Esophagus muscularis mucosa (tissue), 4 donors: ENCODE measurements at regions not wholly inside any gene's neighbourhood (a gene's known extent, or its start where the extent isn't known, plus 50 kb on each side); places are given as distances from the start of the nearest gene placed in this dataset.

Source experiments
- DNase-seq: peaks from one replicate; pipeline ENCODE4 v3.0.0-alpha.2; 2017; ENCODE audit errors: extremely low spot score
- H3K27ac ChIP-seq, 4 donors: fragments of 200-600 bp; sonication (generic); replicated peaks in 1 of 4; 1 replicate in 3 of 4; 2 replicates in 1 of 4; pipeline ENCODE4 v1.5.1; 2016 to 2019; ENCODE audit warnings: mild to moderate bottlenecking in 1 of 4
- H3K27me3 ChIP-seq, 4 donors: fragments of 200-600 bp; sonication (generic); one replicate each; pipeline versions ENCODE4 v1.5.1 to v1.6.0; 2016 to 2019
- H3K36me3 ChIP-seq, 4 donors: fragments of 200-600 bp; sonication (generic); one replicate each; pipeline ENCODE4 v1.5.1; 2016 to 2019
- H3K4me1 ChIP-seq, 4 donors: fragments of 200-600 bp; sonication (generic); one replicate each; pipeline ENCODE4 v1.5.1; 2016 to 2019
- H3K4me3 ChIP-seq, 4 donors: fragments of 200-600 bp; sonication (generic); 1 replicate in 2 of 4; 2 replicates in 2 of 4; pipeline ENCODE4 v1.5.1; 2016 to 2019; ENCODE audit warnings: mild to moderate bottlenecking in 4 of 4, moderate library complexity in 1 of 4
- H3K9me3 ChIP-seq, 4 donors: fragments of 200-600 bp; sonication (generic); 1 replicate in 3 of 4; 2 replicates in 1 of 4; pipeline ENCODE4 v1.5.1; 2016 to 2019
- EP300 ChIP-seq: sonication (generic); formaldehyde crosslinking; IDR thresholded peaks from one replicate; pipeline ENCODE4 v1.6.1; 2017; ENCODE audit warnings: antibody characterized with exemption
- POLR2A ChIP-seq: fragments of 450-650 bp; IDR thresholded peaks from one replicate; pipeline ENCODE4 v1.6.1; 2017; ENCODE audit warnings: antibody characterized with exemption, moderate library complexity, mild to moderate bottlenecking, low read depth
- POLR2AphosphoS5 ChIP-seq, 2 donors: sonication (generic); formaldehyde crosslinking; IDR thresholded peaks; one replicate each; pipeline ENCODE4 v1.6.1; 2017; ENCODE audit warnings: antibody characterized with exemption in 2 of 2
- WGBS: methylation state at CpG from one replicate; pipeline ENCODE4 v1.1.5; 2018; 5-methylcytosine and 5-hydroxymethylcytosine counted together
- intact Hi-C: fragments of 100-400 bp; cut with DNase I; formaldehyde crosslinking; loops from one replicate; pipeline ENCODE4 v1.15.1; 2023
- TF ChIP-seq, protein P1 (sequence below), 3 experiments: fragments of 200-600 bp in 2 of 3; fragments of 450-650 bp in 1 of 3; sonication (generic) in 2 of 3; IDR thresholded peaks; one replicate each; pipeline ENCODE4 v1.5.1; 2017 to 2019; ENCODE audit warnings: antibody characterized with exemption in 3 of 3, mild to moderate bottlenecking in 2 of 3, moderate library complexity in 1 of 3

DNA sequence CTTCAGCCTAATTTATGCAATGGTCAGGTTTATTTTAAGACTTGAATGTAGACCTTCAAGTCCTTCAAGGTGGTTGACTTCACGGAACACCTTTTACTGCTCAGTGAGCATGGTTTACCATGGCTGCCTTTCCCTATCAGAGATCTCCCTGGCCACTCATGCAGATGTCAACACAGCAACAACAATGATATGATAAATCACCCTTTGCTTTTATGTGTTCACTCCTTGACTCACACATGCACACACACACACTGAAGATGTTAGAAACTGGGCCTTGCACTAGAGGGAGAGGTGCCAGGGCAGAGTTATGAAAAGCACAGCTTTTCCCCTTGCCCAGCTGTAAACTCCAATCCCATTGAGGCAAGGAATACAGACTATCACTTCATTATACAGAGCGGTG is 134.4 kb downstream of the WNT5A start:
- no peak for TF ChIP-seq EP300
- TF ChIP-seq POLR2AphosphoS5 (IDR thresholded peaks at IDR 0.05) = no peak
- TF ChIP-seq POLR2A = no peak
- TF ChIP-seq, protein P1, sequence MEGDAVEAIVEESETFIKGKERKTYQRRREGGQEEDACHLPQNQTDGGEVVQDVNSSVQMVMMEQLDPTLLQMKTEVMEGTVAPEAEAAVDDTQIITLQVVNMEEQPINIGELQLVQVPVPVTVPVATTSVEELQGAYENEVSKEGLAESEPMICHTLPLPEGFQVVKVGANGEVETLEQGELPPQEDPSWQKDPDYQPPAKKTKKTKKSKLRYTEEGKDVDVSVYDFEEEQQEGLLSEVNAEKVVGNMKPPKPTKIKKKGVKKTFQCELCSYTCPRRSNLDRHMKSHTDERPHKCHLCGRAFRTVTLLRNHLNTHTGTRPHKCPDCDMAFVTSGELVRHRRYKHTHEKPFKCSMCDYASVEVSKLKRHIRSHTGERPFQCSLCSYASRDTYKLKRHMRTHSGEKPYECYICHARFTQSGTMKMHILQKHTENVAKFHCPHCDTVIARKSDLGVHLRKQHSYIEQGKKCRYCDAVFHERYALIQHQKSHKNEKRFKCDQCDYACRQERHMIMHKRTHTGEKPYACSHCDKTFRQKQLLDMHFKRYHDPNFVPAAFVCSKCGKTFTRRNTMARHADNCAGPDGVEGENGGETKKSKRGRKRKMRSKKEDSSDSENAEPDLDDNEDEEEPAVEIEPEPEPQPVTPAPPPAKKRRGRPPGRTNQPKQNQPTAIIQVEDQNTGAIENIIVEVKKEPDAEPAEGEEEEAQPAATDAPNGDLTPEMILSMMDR (IDR thresholded peaks at IDR 0.05) = no peak
- no peaks in the 10 kb centered on the region for H3K9me3 ChIP-seq
- no peaks in the 10 kb centered on the region for H3K27me3 ChIP-seq
- WGBS = 100% methylated on average over 2 of the region's 2 CpGs
- H3K4me3 ChIP-seq = no peak overlapping the region
- intact Hi-C loops = no loop called here
- no peak for DNase-seq
- H3K4me1 ChIP-seq = no peaks in the 10 kb centered on the region
- no peaks in the 10 kb centered on the region for H3K36me3 ChIP-seq
- H3K27ac ChIP-seq = no peak overlapping the region

DNA sequence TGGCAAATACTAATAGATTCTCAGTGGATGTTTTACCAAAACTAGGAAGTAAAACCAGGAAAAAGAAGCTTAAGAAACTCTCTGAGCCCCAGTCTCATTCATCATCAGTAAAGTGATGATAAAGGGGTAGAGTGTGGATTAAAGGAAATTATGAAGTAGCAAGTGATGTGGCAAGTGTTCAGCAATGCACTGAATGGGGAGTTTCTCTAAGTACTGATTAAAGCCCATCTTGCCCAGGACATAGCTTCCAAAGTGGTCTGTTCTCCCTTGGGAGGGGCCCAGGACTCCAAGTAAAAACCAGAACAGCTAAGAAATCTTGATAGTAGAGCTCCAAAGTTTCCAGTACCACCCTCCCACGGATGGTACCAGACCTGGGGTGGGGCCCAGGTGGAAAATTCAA is 137.3 kb downstream of the WNT5A start:
- Histone ChIP-seq H3K4me1 (no peaks in the 10 kb centered on the region), H3K36me3 (no peaks in the 10 kb centered on the region), H3K27me3 (no peaks in the 10 kb centered on the region), H3K27ac (no peak overlapping the region), H3K4me3 (no peak overlapping the region), H3K9me3 (no peaks in the 10 kb centered on the region)
- no peak for DNase-seq
- TF ChIP-seq, protein P1 (IDR thresholded peaks at IDR 0.05) = no peak
- TF ChIP-seq POLR2A = no peak
- TF ChIP-seq POLR2AphosphoS5 (IDR thresholded peaks at IDR 0.05) = no peak
- TF ChIP-seq EP300 = no peak
- 64% methylated on average over 1 of the region's 1 CpG for WGBS
- intact Hi-C loops = no loop called here

DNA sequence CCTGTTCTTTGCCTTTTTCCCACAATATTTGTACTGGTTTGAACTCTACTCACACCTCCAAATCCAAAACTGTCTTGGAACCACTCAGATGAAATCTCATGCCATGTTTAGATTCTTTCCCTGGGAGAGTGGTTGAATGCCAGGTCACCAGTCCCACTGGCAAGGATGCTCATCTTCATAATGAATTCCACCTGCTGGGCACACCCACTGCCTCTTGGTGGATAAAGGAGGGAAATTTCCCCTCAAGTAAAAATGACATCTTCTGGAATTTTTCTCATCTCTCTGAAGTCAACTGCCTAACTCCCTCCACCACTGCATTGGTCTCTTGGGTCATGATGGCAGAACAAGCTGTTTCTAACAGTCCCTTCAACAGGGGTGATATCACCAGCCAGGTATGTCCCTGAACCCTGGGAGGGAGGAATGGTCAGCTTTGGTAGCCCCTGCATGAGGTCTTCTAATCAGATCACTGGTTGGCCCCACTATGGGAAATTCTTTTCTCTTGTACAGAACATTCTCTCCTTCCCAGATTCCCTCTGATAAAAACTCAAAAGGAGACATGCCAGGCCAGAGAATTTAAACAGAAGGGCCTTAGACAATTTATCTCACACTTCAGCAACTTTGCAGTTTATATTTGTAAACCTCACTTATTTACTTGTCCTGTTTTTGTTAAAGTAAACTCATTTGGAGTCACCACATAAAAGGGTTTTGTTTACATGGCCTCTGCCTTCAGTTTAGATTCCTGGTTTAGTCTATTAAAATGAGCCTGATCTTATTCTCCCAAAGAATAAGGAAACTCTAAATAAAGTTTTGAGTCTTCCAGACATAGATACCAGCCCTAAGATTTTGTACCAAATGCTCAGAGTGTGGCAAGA is 143.4 kb downstream of the WNT5A start:
- intact Hi-C loops = no loop called here
- DNase-seq = no peak
- no peak overlapping the region for H3K27ac ChIP-seq
- H3K27me3 ChIP-seq = no peaks in the 10 kb centered on the region
- H3K36me3 ChIP-seq = no peaks in the 10 kb centered on the region
- no peak overlapping the region for H3K4me3 ChIP-seq
- H3K4me1 ChIP-seq = peaks cover 0 to 6% (median 2%) of the 10 kb centered on the region in 4 donors
- no peak for TF ChIP-seq POLR2AphosphoS5 (IDR thresholded peaks at IDR 0.05)
- no peak for TF ChIP-seq POLR2A
- TF ChIP-seq EP300 = no peak
- TF ChIP-seq, protein P1 (IDR thresholded peaks at IDR 0.05) = no peak
- H3K9me3 ChIP-seq = no peaks in the 10 kb centered on the region

DNA sequence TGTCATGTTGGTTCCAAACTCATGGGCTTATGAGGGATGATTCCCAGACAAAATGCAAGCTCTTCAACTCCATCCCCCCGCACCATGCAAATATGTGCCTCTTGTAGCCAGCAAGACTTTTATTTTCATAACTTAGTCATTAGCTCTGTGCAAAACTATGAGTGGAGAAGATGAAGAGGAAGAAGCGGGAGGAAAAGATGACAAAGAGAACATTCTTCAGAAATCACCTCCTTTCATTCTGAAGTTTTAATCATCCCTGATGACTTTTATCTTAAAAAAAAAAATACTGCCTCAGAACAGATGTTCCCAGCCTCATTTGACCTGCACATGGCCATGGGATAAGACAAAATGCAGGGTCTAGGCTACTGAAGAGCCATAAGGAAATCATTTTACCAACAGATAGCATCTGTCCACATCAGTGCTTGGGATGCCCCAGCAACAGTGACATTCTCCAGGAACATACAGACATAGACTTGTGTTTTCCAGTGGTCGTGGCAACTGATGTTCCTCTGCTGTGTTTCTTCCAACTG is 145.5 kb downstream of the WNT5A start:
- Histone ChIP-seq H3K36me3 (no peaks in the 10 kb centered on the region), H3K27me3 (no peaks in the 10 kb centered on the region), H3K9me3 (no peaks in the 10 kb centered on the region), H3K27ac (no peak overlapping the region), H3K4me1 (peaks cover 0 to 6% (median 2%) of the 10 kb centered on the region in 4 donors), H3K4me3 (no peak overlapping the region)
- no peak for DNase-seq
- TF ChIP-seq EP300 = no peak
- TF ChIP-seq POLR2AphosphoS5 (IDR thresholded peaks at IDR 0.05) = no peak
- TF ChIP-seq, protein P1 (IDR thresholded peaks at IDR 0.05) = no peak
- TF ChIP-seq POLR2A = no peak
- intact Hi-C loops = no loop called here
- WGBS = 72% methylated on average over 3 of the region's 3 CpGs
